CD4-positive, alpha-beta T cell treated with Interleukin-4 for 1 hour (primary cell): ENCODE measurements at regions not wholly inside any gene's neighbourhood (a gene's known extent, or its start where the extent isn't known, plus 50 kb on each side); places are given as distances from the start of the nearest gene placed in this dataset.

Experiments
- DNase-seq, 2 donors: peaks; one replicate each; pipeline ENCODE4 v3.0.0-alpha.2; 2020 to 2022

GRCh38 chr13:40123962-40124632 is 468.6 kb downstream of the COG6 start:
- DNase-seq, result no peak

DNA sequence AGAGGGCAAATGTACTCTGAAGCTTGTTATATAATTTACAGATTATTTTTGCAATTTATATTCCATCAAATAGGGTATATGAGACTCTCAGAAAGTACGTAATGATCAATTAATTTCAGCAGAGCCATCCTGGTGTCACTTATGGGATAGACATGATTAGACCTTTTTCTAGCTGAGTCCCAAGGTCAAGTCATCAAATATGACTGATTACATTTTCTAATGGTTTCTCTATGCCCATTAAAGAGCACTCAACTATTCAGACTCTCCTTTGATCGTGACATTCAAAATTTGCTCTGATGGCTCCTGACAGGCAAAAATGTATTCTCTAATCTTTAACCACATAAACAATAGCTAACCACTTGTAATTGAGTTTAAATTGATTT is 469.2 kb downstream of the COG6 start:
- DNase-seq, result no peak

GRCh38 chr13:40125336-40125735 is 469.9 kb downstream of the COG6 start:
- DNase-seq, result no peak

- DNase-seq, result no peak
Observed at GRCh38 chr13:40126306-40127085, 471.0 kb downstream of the COG6 start.

- DNase-seq, result peak in 1 of 2 donors; percentile 64
Observed at GRCh38 chr13:40127476-40127875, 472.0 kb downstream of the COG6 start.

DNA sequence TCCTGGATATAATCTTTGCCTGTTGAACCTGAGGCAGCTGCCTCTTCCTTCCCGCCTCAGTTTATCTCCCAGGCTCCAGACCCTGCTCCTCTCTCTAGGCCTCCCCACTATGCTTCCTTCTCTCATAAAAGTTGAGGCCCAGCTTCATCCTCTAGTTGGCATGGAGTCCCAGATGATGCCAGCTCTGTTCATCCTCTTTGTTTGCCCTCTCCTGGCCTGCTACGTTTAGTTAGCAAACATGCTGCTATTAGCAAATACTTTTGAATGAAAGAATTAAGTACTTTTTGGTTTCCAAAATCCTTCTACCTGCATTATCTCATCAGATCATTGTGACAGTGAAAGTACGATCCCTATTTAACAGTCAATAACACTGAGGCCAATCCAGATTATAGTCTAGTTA is 472.5 kb downstream of the COG6 start:
- DNase-seq, result no peak

DNA sequence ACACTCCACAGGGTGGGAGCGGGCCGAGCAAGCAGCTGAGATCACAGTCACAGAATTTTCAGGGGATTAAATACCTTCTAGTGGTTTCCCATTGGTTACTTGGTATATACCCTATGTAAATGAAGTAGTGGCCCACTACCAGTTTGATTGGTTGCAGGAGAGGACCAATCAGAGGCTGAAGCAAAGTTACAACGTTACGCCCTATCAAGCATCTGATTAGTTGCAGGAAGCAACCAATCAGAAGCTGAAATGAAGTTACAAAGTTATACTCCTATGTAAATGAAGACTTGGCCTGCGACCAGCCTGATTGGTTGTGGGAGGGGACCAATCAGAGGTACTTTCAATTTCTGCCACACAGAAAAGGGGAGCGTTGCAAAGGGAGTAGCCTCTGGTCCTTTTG is 474.0 kb downstream of the COG6 start:
- DNase-seq, result no peak

DNA sequence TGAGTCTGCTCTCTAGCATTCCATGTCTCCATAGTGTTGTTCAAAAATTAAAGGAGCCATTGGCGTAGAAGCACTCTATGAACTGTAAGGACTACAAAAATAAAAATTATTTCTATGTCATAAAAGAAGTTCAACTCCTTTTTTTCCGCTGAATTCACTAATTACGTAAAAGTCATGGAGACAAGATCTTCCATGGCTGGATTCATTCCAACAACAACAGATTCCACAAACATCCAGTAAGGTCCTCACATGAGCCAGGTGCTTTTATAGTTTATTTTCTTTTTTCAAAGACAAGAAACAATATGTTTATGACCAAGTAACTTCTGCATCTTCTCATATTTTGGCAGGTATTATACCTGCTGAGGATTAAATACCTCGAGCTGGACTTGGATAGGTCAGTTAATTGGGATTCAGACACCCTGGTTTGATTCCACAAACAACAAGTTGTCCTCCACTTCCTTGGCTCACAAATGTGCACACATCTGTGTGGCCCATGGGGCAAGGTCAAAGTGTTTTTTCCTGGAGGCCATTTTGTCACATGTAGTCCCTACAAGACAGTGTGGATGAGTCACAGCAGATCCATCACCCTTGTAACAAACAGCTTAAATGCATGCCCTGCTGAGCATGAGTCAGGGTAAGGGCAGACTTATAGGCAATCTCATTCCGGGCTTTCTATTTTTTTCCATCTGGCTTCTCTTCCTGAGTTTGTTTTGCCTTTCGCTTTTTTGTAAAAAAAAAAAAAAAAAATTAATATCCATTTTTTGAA is 475.6 kb downstream of the COG6 start:
- no peak for DNase-seq

GRCh38 chr13:40132249-40132648 is 476.8 kb downstream of the COG6 start:
- no peak for DNase-seq

GRCh38 chr13:40136896-40137295 is 481.4 kb downstream of the COG6 start:
- DNase-seq, result no peak

DNA sequence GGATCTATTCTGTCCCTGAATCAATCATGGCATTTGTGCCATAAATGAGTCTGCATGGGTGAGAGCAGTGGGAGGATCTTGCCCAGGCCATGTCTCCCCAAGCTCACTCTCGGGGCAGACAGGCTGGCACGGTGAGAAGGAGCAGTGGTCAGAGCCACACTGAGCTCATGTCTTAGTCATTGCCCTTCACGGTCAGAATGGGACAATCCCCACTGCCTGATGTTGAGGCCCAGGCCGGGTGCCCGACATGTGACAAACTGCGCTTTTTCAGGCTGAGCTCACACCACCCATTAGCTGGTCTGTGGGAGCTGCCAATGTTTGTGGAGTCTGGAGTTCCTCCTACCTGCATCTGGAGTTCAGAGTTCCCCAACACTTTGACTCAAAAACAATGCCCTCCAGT is 481.9 kb downstream of the COG6 start:
- DNase-seq, result no peak

DNA sequence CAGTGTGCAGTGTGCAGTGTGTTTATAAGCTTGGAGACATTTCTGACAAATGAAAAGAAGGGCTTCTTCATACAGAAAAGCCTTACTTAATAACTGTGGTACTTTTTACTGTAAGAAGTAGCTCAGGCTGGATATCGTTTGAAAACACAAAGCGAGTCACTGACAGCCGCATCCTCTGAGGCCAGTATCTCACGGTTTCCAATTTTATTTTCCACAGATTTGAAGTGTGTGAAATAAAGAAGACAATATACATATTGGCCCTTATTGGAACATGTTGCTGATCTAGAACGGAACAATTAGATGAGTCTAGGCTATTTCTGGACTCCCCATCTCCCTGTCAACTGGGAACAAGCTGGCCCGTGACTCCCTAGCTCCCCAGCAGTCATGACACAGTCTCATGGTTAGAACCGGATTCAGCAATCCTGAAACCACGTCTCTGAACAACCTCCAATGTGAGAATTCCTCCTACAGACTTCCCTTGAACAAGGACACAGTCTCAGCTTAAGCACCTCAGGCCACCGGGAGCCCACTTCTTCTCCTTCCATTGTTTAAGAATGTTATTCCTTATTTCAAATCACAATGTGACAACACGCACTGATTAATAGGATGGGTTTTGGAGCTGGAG is 484.5 kb downstream of the COG6 start:
- DNase-seq, result no peak

GRCh38 chr13:40141859-40142555 is 486.5 kb downstream of the COG6 start:
- no peak for DNase-seq

GRCh38 chr13:40143106-40143505 is 487.6 kb downstream of the COG6 start:
- DNase-seq, result no peak

DNA sequence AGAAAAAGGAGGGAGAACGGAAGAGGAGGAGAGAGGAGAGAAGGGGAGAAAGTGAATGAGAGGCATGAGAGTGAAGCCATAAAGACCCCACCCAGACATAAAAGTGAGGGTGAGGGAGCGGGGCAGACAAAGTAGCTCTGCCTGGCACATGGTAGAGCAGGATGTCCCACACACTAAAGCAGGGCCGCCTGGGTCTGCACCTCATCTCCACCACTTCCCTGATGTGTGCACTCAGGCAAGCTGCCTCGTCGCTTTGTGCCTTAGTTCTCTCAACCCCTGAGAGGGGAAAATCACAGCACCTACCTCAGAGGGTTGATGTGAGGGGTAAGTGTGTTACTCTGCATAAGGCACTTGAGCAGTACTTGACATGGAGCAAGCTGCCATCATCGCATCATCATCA is 488.1 kb downstream of the COG6 start:
- no peak for DNase-seq

DNA sequence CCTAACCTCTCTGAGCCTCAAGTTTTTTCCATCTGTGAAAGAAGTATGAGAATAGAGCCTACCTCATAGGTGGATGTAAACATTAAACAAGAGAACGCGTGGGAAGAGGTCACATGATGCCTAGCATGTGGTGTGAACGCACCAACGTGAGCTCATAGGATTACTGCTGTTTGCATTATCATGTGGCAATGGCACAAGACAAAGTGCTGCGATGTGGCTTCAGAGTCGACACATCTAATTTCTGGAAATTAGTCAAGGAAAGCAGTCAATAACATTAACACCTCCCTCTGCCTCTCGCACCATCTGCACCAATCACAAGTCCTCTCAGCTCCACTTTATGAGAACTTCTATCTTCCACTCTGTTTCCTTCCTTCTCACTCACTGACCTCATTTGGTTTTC is 489.7 kb downstream of the COG6 start:
- DNase-seq, result no peak

- no peak for DNase-seq
Observed at GRCh38 chr13:40146063-40146462, 490.6 kb downstream of the COG6 start.

- peak in 1 of 2 donors; percentile 7 for DNase-seq
Observed at GRCh38 chr13:40146611-40147117, 491.2 kb downstream of the COG6 start.

GRCh38 chr13:40148101-40148500 is 492.6 kb downstream of the COG6 start:
- DNase-seq, result peak; percentile 26 to 27

- DNase-seq, result no peak
Observed at GRCh38 chr13:40148742-40149141, 493.3 kb downstream of the COG6 start.

GRCh38 chr13:40149611-40150274 is 494.3 kb downstream of the COG6 start:
- no peak for DNase-seq

- no peak for DNase-seq
Observed at GRCh38 chr13:40151673-40152072, 496.2 kb downstream of the COG6 start.
